GM18505 (cell line): ENCODE measurements at regions not wholly inside any gene's neighbourhood (a gene's known extent, or its start where the extent isn't known, plus 50 kb on each side); places are given as distances from the start of the nearest gene placed in this dataset.

Experiments used
- ATAC-seq: cut with Tn5 transposase; IDR thresholded peaks from one replicate; pipeline ENCODE4 v1.9.1; 2021; ENCODE audit not compliant: unreplicated experiment
- POLR2A ChIP-seq: IDR thresholded peaks from 4 replicates; pipeline ENCODE4 v1.6.1; 2011; ENCODE audit warnings: borderline replicate concordance; ENCODE audit not compliant: insufficient read depth, insufficient read length; ENCODE audit errors: extremely low read depth

GRCh38 chr12:126106706-126107105 is 1041.5 kb downstream of the AACS start:
- no peak for ATAC-seq
- no peak for TF ChIP-seq POLR2A

- no peak for ATAC-seq
- TF ChIP-seq POLR2A: no peak
Measured at GRCh38 chr12:126107659-126108058, 1042.4 kb downstream of the AACS start.

- ATAC-seq: no peak
- no peak for TF ChIP-seq POLR2A
Measured at GRCh38 chr12:126108247-126108646, 1043.0 kb downstream of the AACS start.

GRCh38 chr12:126112141-126112540 is 1046.9 kb downstream of the AACS start:
- no peak for ATAC-seq
- TF ChIP-seq POLR2A: no peak

- ATAC-seq: no peak
- TF ChIP-seq POLR2A: no peak
Measured at GRCh38 chr12:126112849-126113248, 1047.6 kb downstream of the AACS start.

GRCh38 chr12:126114441-126114840 is 1049.2 kb downstream of the AACS start:
- no peak for ATAC-seq
- TF ChIP-seq POLR2A: no peak

- ATAC-seq: no peak
- no peak for TF ChIP-seq POLR2A
Measured at GRCh38 chr12:126117502-126117901, 1052.3 kb downstream of the AACS start.

- ATAC-seq: no peak
- no peak for TF ChIP-seq POLR2A
Measured at GRCh38 chr12:126139355-126139754, 1074.1 kb downstream of the AACS start.

- no peak for TF ChIP-seq POLR2A
- no peak for ATAC-seq
Measured at GRCh38 chr12:126144603-126145002, 1079.4 kb downstream of the AACS start.

GRCh38 chr12:126147321-126147720 is 1082.1 kb downstream of the AACS start:
- no peak for TF ChIP-seq POLR2A

GRCh38 chr12:126156806-126157574 is 1091.8 kb downstream of the AACS start:
- no peak for ATAC-seq
- no peak for TF ChIP-seq POLR2A

More at GRCh38 chr12:126147321-126147720, 1082.1 kb downstream of the AACS start:
- ATAC-seq: no peak

- ATAC-seq: no peak
- TF ChIP-seq POLR2A: no peak
Measured at GRCh38 chr12:126157575-126157966, 1092.3 kb downstream of the AACS start.

GRCh38 chr12:126159139-126159538 is 1093.9 kb downstream of the AACS start:
- ATAC-seq: no peak
- TF ChIP-seq POLR2A: no peak

- no peak for TF ChIP-seq POLR2A
- ATAC-seq: no peak
Measured at GRCh38 chr12:126160912-126161311, 1095.7 kb downstream of the AACS start.
